Spleen (tissue), 7 donors: ENCODE measurements at regions not wholly inside any gene's neighbourhood (a gene's known extent, or its start where the extent isn't known, plus 50 kb on each side); places are given as distances from the start of the nearest gene placed in this dataset.

ENCODE experiments used
- CTCF ChIP-seq, 11 experiments: fragments of 200-600 bp in 7 of 11; fragments of 450-650 bp in 4 of 11; sonication (generic) in 4 of 11; IDR thresholded peaks in 8 of 11; conservative IDR thresholded peaks in 3 of 11; 1 replicate in 7 of 11; 2 replicates in 4 of 11; pipeline versions ENCODE4 v1.4.0 to v1.8.0; 2016 to 2021; ENCODE audit warnings: antibody characterized with exemption in 11 of 11, inconsistent platforms in 4 of 11, mild to moderate bottlenecking in 1 of 11
- POLR2AphosphoS5 ChIP-seq, 3 donors: sonication (generic); formaldehyde crosslinking; IDR thresholded peaks; one replicate each; pipeline ENCODE4 v1.5.1; 2017; ENCODE audit warnings: antibody characterized with exemption in 3 of 3
- donor health status: DM: no; HTN: no; CAD: no; lungs with moderate emphysema.
- donor health status: DM: no; HTN: no; CAD: no.
- donor health status: DM: no; HTN: no; CAD: no.

GRCh38 chr17:77602883-77603640 is 355.4 kb upstream of the TNRC6C start:
- TF ChIP-seq POLR2AphosphoS5 (IDR thresholded peaks at IDR 0.05) (no peak), CTCF (IDR thresholded peaks at IDR 0.05 in 8 of 11, conservative IDR thresholded peaks at IDR 0.05 in 3 of 11) (no peak)
